ENCODE measurements at regions not wholly inside any gene's neighbourhood (a gene's known extent, or its start where the extent isn't known, plus 50 kb on each side); places are given as distances from the start of the nearest gene placed in this dataset.

GRCh38 chr4:188197566-188197965 lies 58.3 kb downstream of the TRIML1 start:
- no peak for FAIRE-seq
- no peak for DNase-seq (ENCODE audit: low spot score)

GRCh38 chr4:188198982-188199792 lies 59.9 kb downstream of the TRIML1 start:
- FAIRE-seq, result no peak
- DNase-seq (ENCODE audit: low spot score), result no peak

- no peak for FAIRE-seq
Measured at GRCh38 chr4:188201851-188202250, 62.6 kb downstream of the TRIML1 start.

GRCh38 chr4:188206783-188207182 lies 67.5 kb downstream of the TRIML1 start:
- no peak for DNase-seq (ENCODE audit: low spot score)
- FAIRE-seq, result no peak

More at GRCh38 chr4:188201851-188202250, 62.6 kb downstream of the TRIML1 start:
- DNase-seq (ENCODE audit: low spot score), result no peak

GRCh38 chr4:188214861-188215260 lies 75.6 kb downstream of the TRIML1 start:
- FAIRE-seq (no peak), DNase-seq (ENCODE audit: low spot score) (no peak)

GRCh38 chr4:188218392-188218791 lies 79.2 kb downstream of the TRIML1 start:
- DNase-seq (ENCODE audit: low spot score), result no peak
- no peak for FAIRE-seq

- FAIRE-seq (no peak), DNase-seq (ENCODE audit: low spot score) (no peak)
Measured at GRCh38 chr4:188220006-188220405, 80.8 kb downstream of the TRIML1 start.

- FAIRE-seq (no peak), DNase-seq (ENCODE audit: low spot score) (no peak)
Measured at GRCh38 chr4:188221090-188221489, 81.8 kb downstream of the TRIML1 start.

- FAIRE-seq (no peak), DNase-seq (ENCODE audit: low spot score) (no peak)
Measured at GRCh38 chr4:188228279-188228678, 89.0 kb downstream of the TRIML1 start.

- DNase-seq (ENCODE audit: low spot score) (no peak), FAIRE-seq (no peak)
Measured at GRCh38 chr4:188232428-188232827, 93.2 kb downstream of the TRIML1 start.

- FAIRE-seq (no peak), DNase-seq (ENCODE audit: low spot score) (no peak)
Measured at GRCh38 chr4:188242041-188242440, 102.8 kb downstream of the TRIML1 start.

- FAIRE-seq, result no peak
- DNase-seq (ENCODE audit: low spot score), result no peak
Measured at GRCh38 chr4:188245651-188246050, 106.4 kb downstream of the TRIML1 start.

- no peak for DNase-seq (ENCODE audit: low spot score)
- FAIRE-seq, result no peak
Measured at GRCh38 chr4:188246488-188246887, 107.2 kb downstream of the TRIML1 start.

- DNase-seq (ENCODE audit: low spot score) (no peak), FAIRE-seq (no peak)
Measured at GRCh38 chr4:188254211-188254610, 115.0 kb downstream of the TRIML1 start.

GRCh38 chr4:188262464-188262863 lies 123.2 kb downstream of the TRIML1 start:
- FAIRE-seq, result no peak
- DNase-seq (ENCODE audit: low spot score), result no peak

- FAIRE-seq, result no peak
Measured at GRCh38 chr4:188263321-188263720, 124.1 kb downstream of the TRIML1 start.

GRCh38 chr4:188266386-188266785 lies 127.1 kb downstream of the TRIML1 start:
- FAIRE-seq (no peak), DNase-seq (ENCODE audit: low spot score) (no peak)

More at GRCh38 chr4:188263321-188263720, 124.1 kb downstream of the TRIML1 start:
- DNase-seq (ENCODE audit: low spot score), result no peak

GRCh38 chr4:188268131-188268908 lies 129.1 kb downstream of the TRIML1 start:
- no peak for DNase-seq (ENCODE audit: low spot score)
- FAIRE-seq, result no peak

GRCh38 chr4:188270273-188271069 lies 131.2 kb downstream of the TRIML1 start:
- FAIRE-seq (no peak), DNase-seq (ENCODE audit: low spot score) (no peak)

- peak; percentile 16 for DNase-seq (ENCODE audit: low spot score)
- no peak for FAIRE-seq
Measured at GRCh38 chr4:188275686-188276085, 136.4 kb downstream of the TRIML1 start.

- FAIRE-seq (no peak), DNase-seq (ENCODE audit: low spot score) (no peak)
Measured at GRCh38 chr4:188279184-188279583, 139.9 kb downstream of the TRIML1 start.
